ENCODE measurements at regions not wholly inside any gene's neighbourhood (a gene's known extent, or its start where the extent isn't known, plus 50 kb on each side); places are given as distances from the start of the nearest gene placed in this dataset.
A peak's percentile ranks its signal among the peaks of the same experiment; 100 is the strongest.

- H3K9me3 Mint-ChIP-seq: no peaks in the 10 kb centered on the region
Observed at GRCh38 chr1:200343874-200344273, 66.0 kb downstream of the ZNF281 start.

GRCh38 chr1:200342511-200343311 lies 67.1 kb downstream of the ZNF281 start:
- no peaks in the 10 kb centered on the region for H3K27me3 ChIP-seq (ENCODE audit: control insufficient read depth in 2 of 2, insufficient read depth in 2 of 2, low read length in 2 of 2)
- H3K9me3 ChIP-seq (ENCODE audit: control insufficient read depth in 2 of 3, low read length in 3 of 3): no peaks in the 10 kb centered on the region
- H3K36me3 Mint-ChIP-seq: no peaks in the 10 kb centered on the region
- ChIA-PET CTCF (no interaction called here), POLR2A (interaction anchor here (0.7 kb wide), 1 partner anchor 78 kb away, joined by 4 read pairs; no protein-coding TSS in a partner anchor)
- H3K9me3 Mint-ChIP-seq: no peaks in the 10 kb centered on the region
- H3K27ac Mint-ChIP-seq: no peak overlapping the region
- no peak overlapping the region for H3K4me3 ChIP-seq (ENCODE audit: low read length)
- no peaks in the 10 kb centered on the region for H3K27me3 Mint-ChIP-seq
- peaks cover 4 to 11% (median 10%) of the 10 kb centered on the region in 7 donors for H3K4me1 Mint-ChIP-seq
- intact Hi-C loops (cut with micrococcal nuclease): no loop called here
- ATAC-seq (no peak), DNase-seq (no peak)
- H3K27ac ChIP-seq (ENCODE audit: low read depth, low read length): no peak overlapping the region
- H3K4me1 ChIP-seq (ENCODE audit: control insufficient read depth in 2 of 2, insufficient read depth in 2 of 2, low read length in 2 of 2): peaks cover 0 to 6% of the 10 kb centered on the region in 2 donors
- H3K36me3 ChIP-seq (ENCODE audit: control insufficient read depth in 2 of 3, insufficient read depth in 3 of 3, low read length in 3 of 3): no peaks in the 10 kb centered on the region
- no peak overlapping the region for H3K4me3 Mint-ChIP-seq

More at GRCh38 chr1:200343874-200344273, 66.0 kb downstream of the ZNF281 start:
- H3K4me3 Mint-ChIP-seq: no peak overlapping the region
- POLR2A ChIA-PET: no interaction called here
- no peaks in the 10 kb centered on the region for H3K36me3 Mint-ChIP-seq
- DNase-seq (no peak), ATAC-seq (no peak)
- CTCF ChIA-PET: no interaction called here
- H3K27me3 Mint-ChIP-seq: no peaks in the 10 kb centered on the region
- H3K4me1 Mint-ChIP-seq: peaks cover 0 to 2% (median 0%) of the 10 kb centered on the region in 7 donors
- Histone ChIP-seq H3K4me1 (ENCODE audit: control insufficient read depth in 2 of 2, insufficient read depth in 2 of 2, low read length in 2 of 2) (no peaks in the 10 kb centered on the region), H3K4me3 (ENCODE audit: low read length) (no peak overlapping the region), H3K27me3 (ENCODE audit: control insufficient read depth in 2 of 2, insufficient read depth in 2 of 2, low read length in 2 of 2) (no peaks in the 10 kb centered on the region), H3K9me3 (ENCODE audit: control insufficient read depth in 2 of 3, low read length in 3 of 3) (no peaks in the 10 kb centered on the region), H3K36me3 (ENCODE audit: control insufficient read depth in 2 of 3, insufficient read depth in 3 of 3, low read length in 3 of 3) (no peaks in the 10 kb centered on the region), H3K27ac (ENCODE audit: low read depth, low read length) (no peak overlapping the region)
- H3K27ac Mint-ChIP-seq: no peak overlapping the region
- intact Hi-C loops (cut with micrococcal nuclease): no loop called here

- H3K4me3 Mint-ChIP-seq: peak overlapping the region in 3 of 10 donors; percentile 24 to 61 (median 50)
- Histone ChIP-seq H3K4me3 (ENCODE audit: low read length) (no peak overlapping the region), H3K27me3 (ENCODE audit: control insufficient read depth in 2 of 2, insufficient read depth in 2 of 2, low read length in 2 of 2) (no peaks in the 10 kb centered on the region), H3K4me1 (ENCODE audit: control insufficient read depth in 2 of 2, insufficient read depth in 2 of 2, low read length in 2 of 2) (peaks cover 0 to 17% of the 10 kb centered on the region in 2 donors), H3K27ac (ENCODE audit: low read depth, low read length) (no peak overlapping the region), H3K36me3 (ENCODE audit: control insufficient read depth in 2 of 3, insufficient read depth in 3 of 3, low read length in 3 of 3) (no peaks in the 10 kb centered on the region), H3K9me3 (ENCODE audit: control insufficient read depth in 2 of 3, low read length in 3 of 3) (no peaks in the 10 kb centered on the region)
- peaks cover 0 to 1% (median 0%) of the 10 kb centered on the region in 11 donors for H3K9me3 Mint-ChIP-seq
- H3K27me3 Mint-ChIP-seq: no peaks in the 10 kb centered on the region
- intact Hi-C loops (cut with micrococcal nuclease): no loop called here
- ATAC-seq (no peak), DNase-seq (no peak)
- CTCF ChIA-PET: interaction anchor here (0.5 kb wide), 1 partner anchor 10 kb away, joined by 4 read pairs; no protein-coding TSS in a partner anchor
- no peaks in the 10 kb centered on the region for H3K36me3 Mint-ChIP-seq
- peak overlapping the region in 8 of 9 donors; percentile 23 to 81 (median 73) for H3K27ac Mint-ChIP-seq
- POLR2A ChIA-PET: interaction anchor here (0.6 to 1.0 kb wide), 2 partner anchors 34 to 1344 kb away, joined by 3 to 4 read pairs; no protein-coding TSS in a partner anchor
- peaks cover 13 to 30% (median 24%) of the 10 kb centered on the region in 7 donors for H3K4me1 Mint-ChIP-seq
Observed at GRCh38 chr1:200338451-200338850, 71.4 kb downstream of the ZNF281 start.

GRCh38 chr1:200337831-200338230 lies 72.0 kb downstream of the ZNF281 start:
- Histone ChIP-seq H3K36me3 (ENCODE audit: control insufficient read depth in 2 of 3, insufficient read depth in 3 of 3, low read length in 3 of 3) (no peaks in the 10 kb centered on the region), H3K27ac (ENCODE audit: low read depth, low read length) (no peak overlapping the region), H3K4me1 (ENCODE audit: control insufficient read depth in 2 of 2, insufficient read depth in 2 of 2, low read length in 2 of 2) (peaks cover 0 to 17% of the 10 kb centered on the region in 2 donors), H3K27me3 (ENCODE audit: control insufficient read depth in 2 of 2, insufficient read depth in 2 of 2, low read length in 2 of 2) (no peaks in the 10 kb centered on the region), H3K4me3 (ENCODE audit: low read length) (no peak overlapping the region), H3K9me3 (ENCODE audit: control insufficient read depth in 2 of 3, low read length in 3 of 3) (no peaks in the 10 kb centered on the region)
- ATAC-seq (no peak), DNase-seq (no peak)
- Mint-ChIP-seq H3K4me1 (peaks cover 13 to 30% (median 24%) of the 10 kb centered on the region in 7 donors), H3K4me3 (peak overlapping the region in 6 of 10 donors; percentile 2 to 62 (median 54)), H3K27ac (peak overlapping the region in 8 of 9 donors; percentile 61 to 84 (median 77)), H3K27me3 (no peaks in the 10 kb centered on the region), H3K36me3 (no peaks in the 10 kb centered on the region), H3K9me3 (peaks cover 0 to 1% (median 0%) of the 10 kb centered on the region in 11 donors)
- ChIA-PET POLR2A (interaction anchor here (0.6 to 1.0 kb wide), 2 partner anchors 33 to 1343 kb away, joined by 3 to 4 read pairs; no protein-coding TSS in a partner anchor), CTCF (interaction anchor here (0.5 kb wide), 1 partner anchor 11 kb away, joined by 4 read pairs; no protein-coding TSS in a partner anchor)
- intact Hi-C loops (cut with micrococcal nuclease): no loop called here

GRCh38 chr1:200337410-200337809 lies 72.4 kb downstream of the ZNF281 start:
- Mint-ChIP-seq H3K27me3 (no peaks in the 10 kb centered on the region), H3K9me3 (peaks cover 0 to 1% (median 0%) of the 10 kb centered on the region in 11 donors), H3K4me1 (peaks cover 13 to 30% (median 24%) of the 10 kb centered on the region in 7 donors), H3K4me3 (peak overlapping the region in 8 of 10 donors; percentile 2 to 62 (median 51)), H3K27ac (peak overlapping the region in 8 of 9 donors; percentile 61 to 84 (median 77)), H3K36me3 (no peaks in the 10 kb centered on the region)
- Histone ChIP-seq H3K36me3 (ENCODE audit: control insufficient read depth in 2 of 3, insufficient read depth in 3 of 3, low read length in 3 of 3) (no peaks in the 10 kb centered on the region), H3K4me1 (ENCODE audit: control insufficient read depth in 2 of 2, insufficient read depth in 2 of 2, low read length in 2 of 2) (peaks cover 0 to 17% of the 10 kb centered on the region in 2 donors), H3K9me3 (ENCODE audit: control insufficient read depth in 2 of 3, low read length in 3 of 3) (no peaks in the 10 kb centered on the region), H3K27ac (ENCODE audit: low read depth, low read length) (no peak overlapping the region), H3K4me3 (ENCODE audit: low read length) (no peak overlapping the region), H3K27me3 (ENCODE audit: control insufficient read depth in 2 of 2, insufficient read depth in 2 of 2, low read length in 2 of 2) (no peaks in the 10 kb centered on the region)
- ChIA-PET POLR2A (interaction anchor here (1.0 kb wide), 1 partner anchor 33 kb away, joined by 3 read pairs; no protein-coding TSS in a partner anchor), CTCF (no interaction called here)
- peak; percentile 31 for ATAC-seq
- peak in 2 of 9 donors; percentile 4 to 9 for DNase-seq
- intact Hi-C loops (cut with micrococcal nuclease): no loop called here

- no peaks in the 10 kb centered on the region for H3K9me3 ChIP-seq (ENCODE audit: control insufficient read depth in 2 of 3, low read length in 3 of 3)
- Mint-ChIP-seq H3K27ac (peak overlapping the region in 8 of 9 donors; percentile 61 to 84 (median 77)), H3K4me3 (peak overlapping the region in 5 of 10 donors; percentile 2 to 61 (median 50)), H3K4me1 (peaks cover 13 to 30% (median 24%) of the 10 kb centered on the region in 7 donors), H3K9me3 (peaks cover 0 to 1% (median 0%) of the 10 kb centered on the region in 11 donors), H3K27me3 (no peaks in the 10 kb centered on the region), H3K36me3 (no peaks in the 10 kb centered on the region)
- no peak overlapping the region for H3K27ac ChIP-seq (ENCODE audit: low read depth, low read length)
- no peak overlapping the region for H3K4me3 ChIP-seq (ENCODE audit: low read length)
- no peaks in the 10 kb centered on the region for H3K27me3 ChIP-seq (ENCODE audit: control insufficient read depth in 2 of 2, insufficient read depth in 2 of 2, low read length in 2 of 2)
- intact Hi-C loops (cut with micrococcal nuclease): no loop called here
- ATAC-seq (no peak), DNase-seq (no peak)
- ChIA-PET POLR2A (no interaction called here), CTCF (no interaction called here)
- no peaks in the 10 kb centered on the region for H3K36me3 ChIP-seq (ENCODE audit: control insufficient read depth in 2 of 3, insufficient read depth in 3 of 3, low read length in 3 of 3)
- H3K4me1 ChIP-seq (ENCODE audit: control insufficient read depth in 2 of 2, insufficient read depth in 2 of 2, low read length in 2 of 2): peaks cover 0 to 17% of the 10 kb centered on the region in 2 donors
Observed at GRCh38 chr1:200336901-200337391, 72.9 kb downstream of the ZNF281 start.

All from naive thymus-derived CD4-positive, alpha-beta T cell (primary cell).